GM12874 (cell line): ENCODE measurements at regions not wholly inside any gene's neighbourhood (a gene's known extent, or its start where the extent isn't known, plus 50 kb on each side); places are given as distances from the start of the nearest gene placed in this dataset.

ENCODE experiments used
- TF ChIP-seq, protein P1 (sequence below): IDR thresholded peaks from 2 replicates; pipeline ENCODE4 v1.5.1; 2011; ENCODE audit warnings: low read depth, mild to moderate bottlenecking, control low read depth, low read length, moderate library complexity; ENCODE audit not compliant: insufficient read depth

DNA sequence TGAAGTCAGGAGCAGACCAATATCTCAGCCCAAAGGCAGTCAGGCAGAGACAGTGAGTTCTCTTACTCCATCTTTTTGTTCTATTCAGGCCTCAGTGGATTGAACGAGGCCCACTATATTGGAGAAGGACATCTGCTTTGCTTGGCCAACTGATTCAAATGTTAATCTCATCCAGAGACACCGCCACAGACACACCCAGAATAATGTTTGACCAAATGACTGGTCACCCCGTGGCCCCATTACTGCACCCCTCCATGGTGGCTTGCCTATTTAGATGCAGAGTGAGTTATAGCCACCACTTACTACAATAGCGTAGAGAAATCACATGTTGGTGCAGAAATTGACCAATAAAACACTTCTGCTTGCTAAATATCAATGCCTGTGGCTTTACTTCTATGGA, 88.1 kb downstream of the HRH4 start:
- TF ChIP-seq, protein P1, sequence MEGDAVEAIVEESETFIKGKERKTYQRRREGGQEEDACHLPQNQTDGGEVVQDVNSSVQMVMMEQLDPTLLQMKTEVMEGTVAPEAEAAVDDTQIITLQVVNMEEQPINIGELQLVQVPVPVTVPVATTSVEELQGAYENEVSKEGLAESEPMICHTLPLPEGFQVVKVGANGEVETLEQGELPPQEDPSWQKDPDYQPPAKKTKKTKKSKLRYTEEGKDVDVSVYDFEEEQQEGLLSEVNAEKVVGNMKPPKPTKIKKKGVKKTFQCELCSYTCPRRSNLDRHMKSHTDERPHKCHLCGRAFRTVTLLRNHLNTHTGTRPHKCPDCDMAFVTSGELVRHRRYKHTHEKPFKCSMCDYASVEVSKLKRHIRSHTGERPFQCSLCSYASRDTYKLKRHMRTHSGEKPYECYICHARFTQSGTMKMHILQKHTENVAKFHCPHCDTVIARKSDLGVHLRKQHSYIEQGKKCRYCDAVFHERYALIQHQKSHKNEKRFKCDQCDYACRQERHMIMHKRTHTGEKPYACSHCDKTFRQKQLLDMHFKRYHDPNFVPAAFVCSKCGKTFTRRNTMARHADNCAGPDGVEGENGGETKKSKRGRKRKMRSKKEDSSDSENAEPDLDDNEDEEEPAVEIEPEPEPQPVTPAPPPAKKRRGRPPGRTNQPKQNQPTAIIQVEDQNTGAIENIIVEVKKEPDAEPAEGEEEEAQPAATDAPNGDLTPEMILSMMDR: no peak

DNA sequence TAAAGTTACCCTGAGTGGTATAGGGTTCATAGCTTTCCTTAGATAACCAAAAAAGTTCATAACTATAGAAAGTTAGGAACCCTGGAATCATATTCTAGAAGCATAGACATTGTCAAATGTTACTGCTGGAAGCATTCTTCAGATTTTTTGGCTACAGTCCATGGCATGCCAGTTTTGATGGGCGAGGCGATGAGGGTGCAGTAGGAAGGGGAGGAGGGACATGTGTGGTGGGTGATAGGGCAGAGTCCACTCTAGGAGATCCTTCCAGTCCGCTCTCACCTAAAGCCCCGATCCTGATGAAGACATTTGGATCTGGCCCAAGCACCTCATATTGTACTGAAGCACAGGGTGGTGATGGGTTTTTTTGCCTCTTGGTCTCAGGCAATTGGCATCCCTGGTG, 91.8 kb downstream of the HRH4 start:
- TF ChIP-seq, protein P1: no peak

DNA sequence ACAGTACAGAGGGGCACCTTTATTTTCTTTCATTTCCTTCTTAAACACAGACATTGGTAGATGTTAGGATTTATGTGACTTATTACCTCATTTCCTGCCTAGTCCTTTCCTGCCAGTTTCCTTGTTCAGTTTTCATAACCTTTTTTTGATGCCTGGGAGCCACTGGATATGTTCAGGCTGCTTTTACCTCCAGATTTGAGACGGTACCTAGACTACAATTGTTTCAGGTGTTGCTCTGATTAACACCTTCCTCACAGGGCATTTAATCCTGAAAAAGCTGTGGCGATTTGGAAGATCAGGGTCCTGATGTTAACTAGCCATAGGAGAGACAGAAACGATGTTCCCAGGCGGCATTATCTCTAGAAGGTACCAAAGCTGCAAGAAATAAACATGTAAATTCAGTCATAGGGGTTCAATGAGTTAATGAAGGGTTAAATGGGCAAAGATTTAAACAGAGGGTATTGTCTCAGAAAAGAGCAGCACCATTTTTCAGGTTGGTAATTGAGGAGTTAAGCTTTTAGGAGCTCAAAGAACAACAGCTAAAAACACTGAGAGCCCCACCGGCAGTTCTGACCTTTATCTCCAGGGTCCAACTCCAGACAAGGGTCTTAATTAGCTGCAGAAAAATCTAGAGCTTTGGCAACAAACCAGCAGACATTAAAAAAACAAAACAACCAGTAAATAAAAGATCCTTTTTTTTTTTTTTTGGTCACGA, 93.3 kb downstream of the HRH4 start:
- TF ChIP-seq, protein P1: no peak

DNA sequence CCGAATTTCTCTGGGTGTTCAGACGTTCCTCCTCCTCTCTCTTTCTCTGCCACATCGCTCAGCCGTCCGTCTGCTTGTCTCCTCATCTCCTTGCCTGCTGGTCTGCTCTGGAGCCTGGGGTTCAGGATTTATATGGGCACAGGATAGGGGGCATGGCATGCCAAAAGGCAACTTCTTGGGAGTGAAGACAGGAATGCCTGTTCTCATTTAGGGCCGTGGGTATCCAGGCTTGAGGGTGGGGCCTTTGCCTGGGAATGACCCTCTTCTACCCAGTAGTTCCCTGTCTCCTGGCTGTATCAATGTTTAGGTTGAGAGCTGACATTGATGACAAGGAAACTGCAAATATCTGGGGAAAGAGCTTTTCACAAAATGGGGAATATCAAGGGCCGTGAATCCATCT, 98.0 kb downstream of the HRH4 start:
- TF ChIP-seq, protein P1: no peak

DNA sequence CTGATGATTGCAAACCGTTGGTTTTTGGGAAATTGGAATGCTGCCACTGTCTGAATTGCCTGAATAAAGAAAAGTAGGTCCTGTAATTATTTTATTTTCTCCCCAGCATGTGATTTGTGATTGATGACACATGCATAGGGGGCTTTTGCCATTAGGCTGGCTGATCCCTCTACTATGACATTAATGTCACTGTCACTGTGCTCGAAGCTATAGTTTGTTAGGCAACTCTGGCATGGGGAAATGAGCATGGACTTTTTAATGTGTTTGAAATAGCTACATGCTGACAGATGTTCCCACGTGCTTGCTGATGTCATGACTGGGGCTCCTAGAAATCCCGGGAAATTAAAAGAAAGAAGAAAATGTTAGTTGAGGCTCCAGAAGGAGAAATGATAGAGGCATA, 99.1 kb downstream of the HRH4 start:
- TF ChIP-seq, protein P1: no peak

DNA sequence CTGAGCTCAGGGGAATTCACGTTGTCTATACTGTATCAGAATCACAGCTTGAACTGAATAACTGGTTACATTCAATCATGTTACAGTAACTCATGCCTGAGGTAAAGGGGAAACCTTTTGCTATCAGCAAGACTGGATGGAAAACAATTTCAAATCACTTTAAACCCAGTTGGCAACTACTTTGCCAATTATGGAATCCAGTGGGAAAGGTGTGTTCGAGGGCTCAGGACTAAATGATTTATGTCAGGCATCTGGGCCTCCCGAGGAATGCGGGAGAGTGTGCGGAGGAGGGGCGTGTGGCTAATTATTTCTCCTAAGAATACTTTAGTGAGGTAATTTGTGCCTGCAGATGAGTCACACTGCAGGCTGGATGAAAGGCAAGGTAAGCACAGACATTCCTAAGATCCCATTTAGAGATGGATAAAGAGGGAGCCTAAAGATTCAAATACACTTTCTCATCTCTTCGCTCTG, 100.1 kb downstream of the HRH4 start:
- TF ChIP-seq, protein P1: no peak

DNA sequence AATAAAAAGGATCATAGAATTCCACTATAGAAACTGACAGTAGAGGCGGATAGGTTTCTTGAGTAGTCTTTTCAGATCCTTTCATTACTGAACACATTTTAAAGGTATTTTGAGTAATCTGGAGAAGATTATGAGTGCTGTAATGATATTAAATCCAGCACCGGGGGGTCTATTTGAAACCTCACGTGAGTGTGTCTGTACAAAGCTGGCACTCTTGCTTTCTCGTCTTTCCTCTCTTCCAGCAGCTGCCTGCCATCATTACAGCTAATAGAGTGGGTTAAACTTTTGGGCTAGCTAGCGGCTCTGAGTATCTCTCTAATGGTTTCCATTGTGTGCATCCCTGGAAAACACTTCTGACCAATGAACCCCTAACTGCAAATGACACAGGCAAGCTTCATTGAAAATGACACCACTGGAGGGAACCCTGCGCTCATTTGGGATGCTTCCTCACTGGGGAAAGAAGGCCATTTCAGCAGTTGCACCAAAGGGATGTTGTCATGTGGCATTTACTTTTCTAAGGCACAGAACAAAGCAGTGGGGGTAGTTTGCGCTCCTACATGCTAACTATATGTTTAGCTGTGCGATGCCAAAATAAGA, 101.0 kb downstream of the HRH4 start:
- TF ChIP-seq, protein P1: no peak
